Small intestine (tissue), 7 donors: ENCODE measurements at regions not wholly inside any gene's neighbourhood (a gene's known extent, or its start where the extent isn't known, plus 50 kb on each side); places are given as distances from the start of the nearest gene placed in this dataset.

Experiments
- DNase-seq, 2 donors: peaks; one replicate each; pipeline versions ENCODE4 v3.0.0 to v3.0.0-alpha.2; 2013
- FAIRE-seq: peaks from 2 replicates; lab custom pipeline; 2012; peaks lifted over from hg19 to GRCh38; lab: Jason Lieb, UNC
- H3K27ac ChIP-seq, 3 donors: one replicate each; pipeline ENCODE4 v1.5.1; 2013; ENCODE audit warnings: low read length in 2 of 3, mild to moderate bottlenecking in 2 of 3, control low read depth in 1 of 3, inconsistent platforms in 1 of 3, low read depth in 1 of 3, moderate library complexity in 1 of 3
- H3K27me3 ChIP-seq, 3 donors: one replicate each; pipeline ENCODE4 v1.6.1; 2013; ENCODE audit warnings: low read length in 3 of 3, inconsistent platforms in 1 of 3; ENCODE audit not compliant: control insufficient read depth in 3 of 3, insufficient read depth in 3 of 3
- H3K36me3 ChIP-seq, 3 donors: one replicate each; pipeline ENCODE4 v1.6.1; 2013; ENCODE audit warnings: low read length in 3 of 3, inconsistent platforms in 1 of 3, low read depth in 1 of 3, mild to moderate bottlenecking in 1 of 3, moderate library complexity in 1 of 3; ENCODE audit not compliant: control insufficient read depth in 3 of 3, insufficient read depth in 2 of 3
- H3K4me1 ChIP-seq, 3 donors: one replicate each; pipeline ENCODE4 v1.6.1; 2013; ENCODE audit warnings: low read length in 2 of 3, inconsistent platforms in 1 of 3, low read depth in 1 of 3, mild to moderate bottlenecking in 1 of 3, moderate library complexity in 1 of 3; ENCODE audit not compliant: control insufficient read depth in 3 of 3, insufficient read depth in 2 of 3
- H3K4me3 ChIP-seq, 3 donors: one replicate each; pipeline ENCODE4 v1.5.1; 2013; ENCODE audit warnings: low read length in 3 of 3, control low read depth in 1 of 3, inconsistent platforms in 1 of 3, low read depth in 1 of 3, mild to moderate bottlenecking in 1 of 3, moderate library complexity in 1 of 3
- H3K9me3 ChIP-seq, 2 donors: one replicate each; pipeline ENCODE4 v1.6.1; 2013; ENCODE audit warnings: low read depth in 1 of 2, low read length in 1 of 2; ENCODE audit not compliant: control insufficient read depth in 2 of 2, insufficient read depth in 1 of 2
- WGBS, 3 donors: extraction: QIAGEN DNeasy Blood & Tissue Kit; methylation state at CpG; one replicate each; pipeline ENCODE4 v1.1.7; 2013; 5-methylcytosine and 5-hydroxymethylcytosine counted together
- donor health status: healthy with polysubstance abuse.
- donor health status: control.
- donor health status: control.
- donor health status: Bipolar disorder and iron deficiency.
- donor health status: healthy.

DNA sequence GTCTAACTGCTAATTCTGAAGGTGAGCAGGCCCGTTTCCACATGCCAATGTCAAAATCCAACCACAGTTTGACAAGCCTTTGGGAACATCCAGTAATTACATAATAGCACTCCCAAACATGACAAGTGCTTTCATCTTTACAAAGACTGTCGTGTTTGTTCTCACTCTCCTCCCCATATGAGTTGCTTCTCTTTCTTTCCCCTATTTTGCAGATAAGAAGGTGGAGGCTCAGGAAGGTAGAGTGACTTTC lies 55.9 kb upstream of the CD44 start:
- FAIRE-seq (no peak), DNase-seq (no peak)
- WGBS, 3 donors = 47 to 74% (median 64%) methylated on average over 2 of the region's 2 CpGs
- peak overlapping the region in 1 of 3 donors; percentile 82 for H3K27ac ChIP-seq
- H3K4me1 ChIP-seq = peaks cover 0 to 5% (median 3%) of the 10 kb centered on the region in 3 donors
- no peaks in the 10 kb centered on the region for H3K27me3 ChIP-seq
- no peak overlapping the region for H3K4me3 ChIP-seq
- H3K36me3 ChIP-seq = no peaks in the 10 kb centered on the region
- H3K9me3 ChIP-seq = no peaks in the 10 kb centered on the region

- no peaks in the 10 kb centered on the region for H3K9me3 ChIP-seq
- no peaks in the 10 kb centered on the region for H3K27me3 ChIP-seq
- no peaks in the 10 kb centered on the region for H3K36me3 ChIP-seq
- FAIRE-seq (no peak), DNase-seq (peak; percentile 24 to 56)
- WGBS, 3 donors = 43 to 70% (median 67%) methylated on average over 11 of the region's 11 CpGs
- peaks cover 0 to 5% (median 3%) of the 10 kb centered on the region in 3 donors for H3K4me1 ChIP-seq
- H3K4me3 ChIP-seq = no peak overlapping the region
- peak overlapping the region in 2 of 3 donors; percentile 43 to 82 for H3K27ac ChIP-seq
Measured at GRCh38 chr11:35083431-35084238, 55.3 kb upstream of the CD44 start.

DNA sequence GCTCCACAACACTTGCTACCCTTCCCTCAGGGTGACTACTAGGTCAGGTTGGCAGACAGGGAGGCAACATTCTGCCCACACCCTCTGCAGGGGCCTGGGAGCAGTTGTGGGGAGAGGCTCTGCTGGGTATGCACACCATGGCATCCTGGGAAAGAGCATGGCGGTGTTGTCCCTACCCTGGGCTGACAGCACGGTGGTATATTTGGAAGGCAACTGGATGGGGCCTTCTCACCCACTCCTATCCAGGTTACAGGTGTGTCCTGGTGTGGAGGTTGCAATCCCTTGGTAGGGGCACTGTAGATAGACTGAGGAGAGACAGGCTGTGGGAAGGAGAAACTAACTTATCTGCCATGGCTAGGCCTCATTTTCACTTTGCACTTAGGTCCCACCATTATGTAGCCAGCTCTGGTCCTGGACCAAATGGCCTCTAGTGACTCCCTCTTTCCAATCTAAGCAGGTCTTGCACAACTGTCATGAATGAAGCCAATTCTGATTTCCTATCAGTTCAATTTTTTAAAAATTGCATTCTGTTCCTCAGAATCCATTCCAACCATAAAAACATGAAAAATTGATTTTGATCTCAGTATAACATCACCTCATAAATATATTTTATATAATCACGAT lies 54.0 kb upstream of the CD44 start:
- peaks cover 0 to 5% (median 3%) of the 10 kb centered on the region in 3 donors for H3K4me1 ChIP-seq
- no peaks in the 10 kb centered on the region for H3K27me3 ChIP-seq
- FAIRE-seq = no peak

DNA sequence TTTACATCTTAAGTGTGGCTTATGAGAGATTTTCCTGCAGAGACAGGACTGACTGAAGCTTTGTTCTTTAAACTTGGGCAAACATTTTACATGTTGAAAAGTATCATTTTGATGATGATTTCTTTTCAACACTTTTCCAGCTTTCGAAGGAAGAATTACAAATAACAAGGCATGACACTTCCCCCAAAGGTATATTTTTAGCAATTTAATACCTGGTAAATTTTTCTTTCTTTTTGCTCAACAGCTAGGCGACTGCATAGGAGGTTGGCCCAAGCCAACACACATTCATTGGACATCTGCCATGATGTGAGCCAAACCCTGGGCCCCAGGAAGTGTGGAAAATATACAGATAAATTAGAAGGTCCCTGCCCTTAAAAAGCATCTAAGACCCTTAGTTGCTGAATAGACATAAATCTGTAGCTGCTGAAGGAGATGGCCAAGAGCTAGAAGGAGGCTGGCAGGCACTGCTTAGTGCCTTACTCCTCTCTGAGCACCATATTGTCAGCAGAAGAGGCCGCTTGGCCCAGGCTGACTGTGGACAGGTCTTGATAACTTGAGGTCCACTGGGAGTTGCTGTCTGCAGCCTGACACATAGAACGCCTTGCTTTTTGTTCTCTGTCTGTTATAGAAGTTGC lies 53.3 kb upstream of the CD44 start:
- peaks cover 0 to 5% (median 3%) of the 10 kb centered on the region in 3 donors for H3K4me1 ChIP-seq
- DNase-seq (no peak), FAIRE-seq (no peak)
- H3K4me3 ChIP-seq = no peak overlapping the region
- H3K27ac ChIP-seq = no peak overlapping the region
- H3K36me3 ChIP-seq = no peaks in the 10 kb centered on the region
- H3K9me3 ChIP-seq = no peaks in the 10 kb centered on the region
- no peaks in the 10 kb centered on the region for H3K27me3 ChIP-seq
- WGBS, 3 donors = 85 to 94% (median 94%) methylated on average over 4 of the region's 4 CpGs

More for the DNA sequence above, 54.0 kb upstream of the CD44 start:
- Histone ChIP-seq H3K27ac (no peak overlapping the region), H3K9me3 (no peaks in the 10 kb centered on the region), H3K4me3 (no peak overlapping the region), H3K36me3 (no peaks in the 10 kb centered on the region)
- no peak for DNase-seq
- 80 to 96% (median 89%) methylated on average over 3 of the region's 3 CpGs for WGBS, 3 donors

- Histone ChIP-seq H3K9me3 (no peaks in the 10 kb centered on the region), H3K4me3 (no peak overlapping the region), H3K4me1 (peaks cover 0 to 4% (median 3%) of the 10 kb centered on the region in 3 donors), H3K27ac (no peak overlapping the region), H3K36me3 (no peaks in the 10 kb centered on the region), H3K27me3 (no peaks in the 10 kb centered on the region)
- FAIRE-seq (no peak), DNase-seq (peak; percentile 17 to 28)
- WGBS, 3 donors = 56 to 92% (median 77%) methylated on average over 1 of the region's 1 CpG
Measured at GRCh38 chr11:35087648-35088047, 51.3 kb upstream of the CD44 start.

GRCh38 chr11:35088226-35088625 lies 50.7 kb upstream of the CD44 start:
- no peaks in the 10 kb centered on the region for H3K9me3 ChIP-seq
- WGBS, 3 donors = 84 to 98% (median 86%) methylated on average over 2 of the region's 2 CpGs
- H3K4me3 ChIP-seq = no peak overlapping the region
- no peak overlapping the region for H3K27ac ChIP-seq
- DNase-seq (no peak), FAIRE-seq (no peak)
- H3K36me3 ChIP-seq = no peaks in the 10 kb centered on the region
- H3K4me1 ChIP-seq = peaks cover 0 to 3% (median 0%) of the 10 kb centered on the region in 3 donors
- H3K27me3 ChIP-seq = no peaks in the 10 kb centered on the region

GRCh38 chr11:35088676-35089075 lies 50.3 kb upstream of the CD44 start:
- FAIRE-seq (no peak), DNase-seq (no peak)
- Histone ChIP-seq H3K27ac (no peak overlapping the region), H3K9me3 (no peaks in the 10 kb centered on the region), H3K4me3 (no peak overlapping the region), H3K27me3 (no peaks in the 10 kb centered on the region), H3K36me3 (no peaks in the 10 kb centered on the region), H3K4me1 (peaks cover 0 to 2% (median 0%) of the 10 kb centered on the region in 3 donors)
- 59 to 78% (median 70%) methylated on average over 4 of the region's 4 CpGs for WGBS, 3 donors
